Keratinocyte (primary cell): ENCODE measurements at regions not wholly inside any gene's neighbourhood (a gene's known extent, or its start where the extent isn't known, plus 50 kb on each side); places are given as distances from the start of the nearest gene placed in this dataset.

ENCODE experiments used
- DNase-seq: peaks from one replicate; pipeline ENCODE4 v3.0.0-alpha.2; 2011; ENCODE audit warnings: low read depth, missing footprints, low spot score
- FAIRE-seq: peaks from 2 replicates; lab custom pipeline; 2011; peaks lifted over from hg19 to GRCh38; lab: Jason Lieb, UNC
- H2AFZ ChIP-seq: 2 replicates; pipeline ENCODE4 v1.6.0; 2012; ENCODE audit warnings: low read length, control low read depth, inconsistent platforms; ENCODE audit not compliant: control insufficient read depth
- H3K27ac ChIP-seq: 2 replicates; pipeline ENCODE4 v1.5.1; 2011; ENCODE audit warnings: low read length; ENCODE audit not compliant: control insufficient read depth, insufficient read depth
- H3K27me3 ChIP-seq: 3 replicates; pipeline ENCODE4 v1.6.0; 2011; ENCODE audit warnings: low read length; ENCODE audit not compliant: control insufficient read depth, insufficient read depth; ENCODE audit errors: extremely low read depth
- H3K36me3 ChIP-seq, 2 experiments: 2 replicates in 1 of 2; 3 replicates in 1 of 2; pipeline ENCODE4 v1.5.1; 2011; ENCODE audit warnings: low read length in 2 of 2, mild to moderate bottlenecking in 1 of 2; ENCODE audit not compliant: control insufficient read depth in 2 of 2, insufficient read depth in 2 of 2; ENCODE audit errors: extremely low read depth in 1 of 2
- H3K4me1 ChIP-seq: 3 replicates; pipeline ENCODE4 v1.5.1; 2011; ENCODE audit warnings: low read length; ENCODE audit not compliant: control insufficient read depth, insufficient read depth; ENCODE audit errors: extremely low read depth
- H3K4me2 ChIP-seq: 3 replicates; pipeline ENCODE4 v1.6.0; 2011; ENCODE audit warnings: low read depth, low read length; ENCODE audit not compliant: control insufficient read depth, insufficient read depth; ENCODE audit errors: extremely low read depth
- H3K4me3 ChIP-seq, 3 experiments: fragments of 200-600 bp in 1 of 3; sonication (generic) in 1 of 3; 2 replicates in 2 of 3; 3 replicates in 1 of 3; pipeline ENCODE4 v1.5.1; 2011 to 2016; ENCODE audit warnings: low read length in 3 of 3, mild to moderate bottlenecking in 3 of 3, control low read depth in 2 of 3, inconsistent platforms in 1 of 3, low read depth in 1 of 3, mixed read lengths in 1 of 3, mixed run types in 1 of 3, moderate library complexity in 1 of 3; ENCODE audit not compliant: control insufficient read depth in 2 of 3, insufficient read depth in 2 of 3; ENCODE audit errors: extremely low read depth in 1 of 3
- H3K79me2 ChIP-seq: 2 replicates; pipeline ENCODE4 v1.6.0; 2012; ENCODE audit warnings: low read length; ENCODE audit not compliant: control insufficient read depth, insufficient read depth
- H3K9ac ChIP-seq: 3 replicates; pipeline ENCODE4 v1.6.0; 2011; ENCODE audit warnings: low read length; ENCODE audit not compliant: control insufficient read depth, insufficient read depth; ENCODE audit errors: extremely low read depth
- H3K9me1 ChIP-seq: 3 replicates; pipeline ENCODE4 v1.6.0; 2011; ENCODE audit warnings: low read length; ENCODE audit not compliant: control insufficient read depth, insufficient read depth; ENCODE audit errors: extremely low read depth
- H3K9me3 ChIP-seq: 2 replicates; pipeline ENCODE4 v1.5.1; 2012; ENCODE audit warnings: low read depth, low read length; ENCODE audit not compliant: control insufficient read depth
- H4K20me1 ChIP-seq: 3 replicates; pipeline ENCODE4 v1.6.0; 2011; ENCODE audit warnings: low read length; ENCODE audit not compliant: control insufficient read depth, insufficient read depth; ENCODE audit errors: extremely low read depth
- CTCF ChIP-seq, 3 experiments: IDR thresholded peaks in 1 of 3; conservative IDR thresholded peaks in 1 of 3; optimal IDR thresholded peaks in 1 of 3; 2 replicates in 2 of 3; 3 replicates in 1 of 3; pipeline versions ENCODE3 to v1.5.1; 2011; ENCODE audit warnings: low read length in 3 of 3, mild to moderate bottlenecking in 3 of 3, moderate library complexity in 2 of 3, control low read depth in 1 of 3, inconsistent platforms in 1 of 3; ENCODE audit not compliant: insufficient read depth in 2 of 3; ENCODE audit errors: extremely low read depth in 1 of 3
- EZH2 ChIP-seq: IDR thresholded peaks from one replicate; pipeline ENCODE4 v1.6.1; 2012; ENCODE audit warnings: inconsistent platforms, mild to moderate bottlenecking, low read length, moderate library complexity
- dilution Hi-C: fragments of 300-500 bp; cut with MboI; formaldehyde crosslinking; loops from one replicate; pipeline ENCODE4 v1.7.0; 2020; ENCODE audit warnings: low sequenced_read_pairs; ENCODE audit not compliant: extremely low pct_ligation_motif_present

DNA sequence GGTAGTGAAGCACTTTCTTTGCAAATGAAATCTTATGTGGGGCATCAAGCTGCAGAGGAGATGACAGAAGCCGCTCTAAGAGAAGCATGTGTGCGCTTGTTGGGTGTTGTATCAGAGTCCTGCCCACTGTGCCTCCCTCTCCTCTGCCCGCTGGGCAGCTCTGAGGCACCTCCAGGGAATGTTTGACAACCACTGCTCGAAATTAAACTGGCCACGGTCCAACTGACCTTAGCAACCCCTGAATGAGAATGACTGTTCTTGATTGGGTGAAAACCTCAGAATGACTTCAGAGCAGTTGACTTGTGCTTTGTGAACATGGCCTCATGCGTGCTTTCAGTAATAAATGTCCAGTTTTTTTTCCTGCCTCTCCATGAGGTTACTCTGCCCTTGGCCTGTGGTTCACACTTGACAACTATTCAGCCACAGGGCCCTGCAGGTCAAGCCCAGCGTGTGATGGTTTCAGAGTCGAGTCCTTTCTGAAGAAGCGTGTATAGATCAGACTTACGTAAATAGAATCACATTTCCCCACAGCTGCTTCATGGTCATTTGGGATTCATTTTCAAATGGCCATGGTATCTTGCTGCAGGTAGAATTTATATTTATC is 94.9 kb downstream of the SLC4A3 start:
- H3K9ac ChIP-seq, result no peak overlapping the region
- H3K36me3 ChIP-seq, result no peaks in the 10 kb centered on the region
- no peaks in the 10 kb centered on the region for H3K9me3 ChIP-seq
- no peaks in the 10 kb centered on the region for H3K79me2 ChIP-seq
- FAIRE-seq (peak; percentile 74), DNase-seq (peak; percentile 50)
- no peak overlapping the region for H3K27ac ChIP-seq
- dilution Hi-C loops, result no loop called here
- peaks cover 6% of the 10 kb centered on the region for H3K4me1 ChIP-seq
- H3K27me3 ChIP-seq, result no peaks in the 10 kb centered on the region
- H4K20me1 ChIP-seq, result no peaks in the 10 kb centered on the region
- no peak overlapping the region for H3K4me3 ChIP-seq
- no peak overlapping the region for H2AFZ ChIP-seq
- TF ChIP-seq CTCF (optimal IDR thresholded peaks at IDR 0.05 in 1 of 3, IDR thresholded peaks at IDR 0.05 in 1 of 3, conservative IDR thresholded peaks at IDR 0.05 in 1 of 3; ENCODE audit: extremely low read depth in 1 of 3, insufficient read depth in 2 of 3, low read length in 3 of 3) (no peak), EZH2 (no peak)
- peak overlapping the region; percentile 31 for H3K4me2 ChIP-seq
- no peaks in the 10 kb centered on the region for H3K9me1 ChIP-seq

GRCh38 chr2:219723311-219723710 is 95.9 kb downstream of the SLC4A3 start:
- Histone ChIP-seq H3K4me1 (peaks cover 6% of the 10 kb centered on the region), H2AFZ (no peak overlapping the region), H3K4me2 (no peak overlapping the region), H4K20me1 (no peaks in the 10 kb centered on the region), H3K36me3 (no peaks in the 10 kb centered on the region), H3K9me1 (no peaks in the 10 kb centered on the region), H3K27ac (no peak overlapping the region), H3K79me2 (no peaks in the 10 kb centered on the region), H3K27me3 (no peaks in the 10 kb centered on the region), H3K9me3 (no peaks in the 10 kb centered on the region), H3K9ac (no peak overlapping the region), H3K4me3 (no peak overlapping the region)
- FAIRE-seq (no peak), DNase-seq (no peak)
- dilution Hi-C loops, result no loop called here
- TF ChIP-seq EZH2 (no peak), CTCF (optimal IDR thresholded peaks at IDR 0.05 in 1 of 3, IDR thresholded peaks at IDR 0.05 in 1 of 3, conservative IDR thresholded peaks at IDR 0.05 in 1 of 3; ENCODE audit: extremely low read depth in 1 of 3, insufficient read depth in 2 of 3, low read length in 3 of 3) (no peak)
